Psoas muscle (tissue), 7 donors: ENCODE measurements at regions not wholly inside any gene's neighbourhood (a gene's known extent, or its start where the extent isn't known, plus 50 kb on each side); places are given as distances from the start of the nearest gene placed in this dataset.

Source experiments
- ATAC-seq, 4 donors: fragments of 200-7000 bp; cut with Tn5 transposase; one replicate each; pipeline ENCODE4 v1.9.1; 2020; ENCODE audit warnings: moderate library complexity in 3 of 4, mild to moderate bottlenecking in 2 of 4
- DNase-seq, 2 donors: peaks; one replicate each; pipeline ENCODE4 v3.0.0-alpha.2; 2020
- H3K27ac ChIP-seq: fragments of 200-600 bp; one replicate; pipeline ENCODE4 v1.8.0; 2022
- H3K27me3 ChIP-seq, 3 donors: fragments of 200-600 bp in 1 of 3; one replicate each; pipeline versions ENCODE4 v1.6.1 to v1.8.0; 2013 to 2022; ENCODE audit warnings: low read length in 2 of 3, mild to moderate bottlenecking in 2 of 3, moderate library complexity in 1 of 3; ENCODE audit not compliant: insufficient read depth in 3 of 3
- H3K36me3 ChIP-seq, 2 donors: fragments of 200-600 bp in 1 of 2; one replicate each; pipeline versions ENCODE4 v1.6.1 to v1.8.0; 2013 to 2022; ENCODE audit warnings: low read depth in 1 of 2, mild to moderate bottlenecking in 1 of 2, moderate library complexity in 1 of 2; ENCODE audit not compliant: insufficient read depth in 1 of 2
- H3K4me1 ChIP-seq: fragments of 200-600 bp; one replicate; pipeline ENCODE4 v1.8.0; 2022
- H3K4me3 ChIP-seq: fragments of 200-600 bp; one replicate; pipeline ENCODE4 v1.8.0; 2022; ENCODE audit warnings: mild to moderate bottlenecking
- H3K9me3 ChIP-seq: fragments of 200-600 bp; one replicate; pipeline ENCODE4 v1.8.0; 2022
- CTCF ChIP-seq: fragments of 200-600 bp; IDR thresholded peaks from one replicate; pipeline ENCODE4 v1.8.0; 2022; ENCODE audit warnings: antibody characterized with exemption
- WGBS, 3 donors: extraction: QIAGEN DNeasy Blood & Tissue Kit; methylation state at CpG; one replicate each; pipeline versions ENCODE4 v1.1.6 to v1.1.7; 2013; 5-methylcytosine and 5-hydroxymethylcytosine counted together
- intact Hi-C, 2 donors: fragments of 100-400 bp; cut with DNase I; formaldehyde crosslinking; loops; one replicate each; pipeline versions ENCODE4 v1.11.0 to v1.14.2; 2022
- donor health status: healthy with polysubstance abuse.
- donor health status: DM: no; HTN: no; CAD: no; lungs with moderate emphysema.
- donor health status: Bipolar disorder and iron deficiency.
- donor health status: healthy.
- donor health status: DM: yes; HTN: yes; CAD: no.
- donor health status: DM: no; HTN: no; CAD: no.
- donor health status: DM: yes; HTN: yes; CAD: no.

GRCh38 chr9:78884611-78885150 lies 587.8 kb downstream of the PSAT1 start:
- H3K36me3 ChIP-seq = no peaks in the 10 kb centered on the region
- 60 to 69% (median 66%) methylated on average over 4 of the region's 4 CpGs for WGBS, 3 donors
- intact Hi-C loops = no loop called here

GRCh38 chr9:78892182-78892581 lies 595.3 kb downstream of the PSAT1 start:
- DNase-seq (no peak), ATAC-seq (no peak)
- no peaks in the 10 kb centered on the region for H3K36me3 ChIP-seq
- no peaks in the 10 kb centered on the region for H3K9me3 ChIP-seq
- no peak overlapping the region for H3K27ac ChIP-seq
- H3K4me3 ChIP-seq = no peak overlapping the region
- intact Hi-C loops = no loop called here
- WGBS, 3 donors = 50 to 77% (median 58%) methylated on average over 1 of the region's 1 CpG
- no peaks in the 10 kb centered on the region for H3K27me3 ChIP-seq
- TF ChIP-seq CTCF = no peak
- H3K4me1 ChIP-seq = no peaks in the 10 kb centered on the region

More at GRCh38 chr9:78884611-78885150, 587.8 kb downstream of the PSAT1 start:
- Histone ChIP-seq H3K4me1 (no peaks in the 10 kb centered on the region), H3K9me3 (no peaks in the 10 kb centered on the region), H3K4me3 (no peak overlapping the region), H3K27me3 (no peaks in the 10 kb centered on the region), H3K27ac (no peak overlapping the region)
- ATAC-seq (no peak), DNase-seq (no peak)
- TF ChIP-seq CTCF = no peak

- no peak overlapping the region for H3K27ac ChIP-seq
- no peaks in the 10 kb centered on the region for H3K36me3 ChIP-seq
- intact Hi-C loops = no loop called here
- no peaks in the 10 kb centered on the region for H3K27me3 ChIP-seq
- no peak for ATAC-seq
- no peak for DNase-seq
- no peaks in the 10 kb centered on the region for H3K9me3 ChIP-seq
- no peak overlapping the region for H3K4me3 ChIP-seq
- no peaks in the 10 kb centered on the region for H3K4me1 ChIP-seq
- no peak for TF ChIP-seq CTCF
Observed at GRCh38 chr9:78892769-78893168, 595.8 kb downstream of the PSAT1 start.

GRCh38 chr9:78893774-78894401 lies 597.0 kb downstream of the PSAT1 start:
- Histone ChIP-seq H3K9me3 (no peaks in the 10 kb centered on the region), H3K27ac (no peak overlapping the region), H3K36me3 (no peaks in the 10 kb centered on the region), H3K4me3 (no peak overlapping the region), H3K27me3 (no peaks in the 10 kb centered on the region), H3K4me1 (no peaks in the 10 kb centered on the region)
- WGBS, 3 donors = 79 to 85% (median 83%) methylated on average over 2 of the region's 2 CpGs
- no peak for DNase-seq
- TF ChIP-seq CTCF = no peak
- ATAC-seq = no peak
- intact Hi-C loops = no loop called here

- no peaks in the 10 kb centered on the region for H3K36me3 ChIP-seq
- intact Hi-C loops = no loop called here
- 91 to 98% (median 95%) methylated on average over 1 of the region's 1 CpG for WGBS, 3 donors
- no peaks in the 10 kb centered on the region for H3K4me1 ChIP-seq
- H3K27ac ChIP-seq = no peak overlapping the region
- DNase-seq = no peak
- H3K27me3 ChIP-seq = no peaks in the 10 kb centered on the region
- H3K4me3 ChIP-seq = no peak overlapping the region
- no peak for TF ChIP-seq CTCF
- ATAC-seq = no peak
- H3K9me3 ChIP-seq = no peaks in the 10 kb centered on the region
Observed at GRCh38 chr9:78896479-78896878, 599.6 kb downstream of the PSAT1 start.
